ENCODE measurements at regions not wholly inside any gene's neighbourhood (a gene's known extent, or its start where the extent isn't known, plus 50 kb on each side); places are given as distances from the start of the nearest gene placed in this dataset.
"Not testable (repeated sequence)": the region's sequence is repeated elsewhere in the genome, so short reads cannot be mapped to it uniquely, and the experiment has no call there.

GRCh38 chr2:87360927-87361326 is 339.3 kb upstream of the PLGLB1 start:
- H3K27me3 ChIP-seq (ENCODE audit: control insufficient read depth, insufficient read depth, low read length); H3K36me3 ChIP-seq (ENCODE audit: control insufficient read depth, insufficient read depth, low read length); FAIRE-seq; H3K4me3 ChIP-seq (ENCODE audit: low read depth, low read length); DNase-seq (ENCODE audit: low read depth): not testable (repeated sequence)

DNA sequence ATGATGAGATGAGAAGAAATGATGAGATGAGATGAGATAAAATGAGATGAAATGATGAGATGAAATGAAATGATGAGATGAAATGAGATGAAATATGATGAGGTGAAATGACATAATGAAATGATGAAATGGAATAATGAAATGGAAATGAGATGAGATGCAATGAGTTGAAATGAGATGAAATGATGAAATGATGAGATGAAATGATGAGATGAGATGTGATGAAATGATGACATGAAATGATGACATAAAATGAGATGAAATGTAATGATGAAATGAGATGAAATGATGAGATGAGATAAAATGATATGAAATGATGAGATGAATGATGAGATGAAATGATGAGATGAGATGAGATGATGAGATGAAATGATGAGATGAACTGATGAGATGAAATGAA is 340.2 kb upstream of the PLGLB1 start:
- not testable (repeated sequence) for DNase-seq (ENCODE audit: low read depth); FAIRE-seq; H3K36me3 ChIP-seq (ENCODE audit: control insufficient read depth, insufficient read depth, low read length); H3K27me3 ChIP-seq (ENCODE audit: control insufficient read depth, insufficient read depth, low read length); H3K4me3 ChIP-seq (ENCODE audit: low read depth, low read length)

DNA sequence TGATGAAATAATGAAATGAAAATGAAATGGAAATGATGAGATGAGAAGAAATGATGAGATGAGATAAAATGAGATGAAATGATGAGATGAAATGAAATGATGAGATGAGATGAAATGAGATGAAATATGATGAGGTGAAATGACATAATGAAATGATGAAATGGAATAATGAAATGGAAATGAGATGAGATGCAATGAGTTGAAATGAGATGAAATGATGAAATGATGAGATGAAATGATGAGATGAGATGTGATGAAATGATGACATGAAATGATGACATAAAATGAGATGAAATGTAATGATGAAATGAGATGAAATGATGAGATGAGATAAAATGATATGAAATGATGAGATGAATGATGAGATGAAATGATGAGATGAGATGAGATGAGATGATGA is 342.7 kb upstream of the PLGLB1 start:
- not testable (repeated sequence) for FAIRE-seq; DNase-seq (ENCODE audit: low read depth); H3K36me3 ChIP-seq (ENCODE audit: control insufficient read depth, insufficient read depth, low read length); H3K27me3 ChIP-seq (ENCODE audit: control insufficient read depth, insufficient read depth, low read length); H3K4me3 ChIP-seq (ENCODE audit: low read depth, low read length)

- not testable (repeated sequence) for H3K4me3 ChIP-seq (ENCODE audit: low read depth, low read length); H3K36me3 ChIP-seq (ENCODE audit: control insufficient read depth, insufficient read depth, low read length); DNase-seq (ENCODE audit: low read depth); H3K27me3 ChIP-seq (ENCODE audit: control insufficient read depth, insufficient read depth, low read length); FAIRE-seq
Observed at GRCh38 chr2:87365038-87365437, 343.4 kb upstream of the PLGLB1 start.

DNA sequence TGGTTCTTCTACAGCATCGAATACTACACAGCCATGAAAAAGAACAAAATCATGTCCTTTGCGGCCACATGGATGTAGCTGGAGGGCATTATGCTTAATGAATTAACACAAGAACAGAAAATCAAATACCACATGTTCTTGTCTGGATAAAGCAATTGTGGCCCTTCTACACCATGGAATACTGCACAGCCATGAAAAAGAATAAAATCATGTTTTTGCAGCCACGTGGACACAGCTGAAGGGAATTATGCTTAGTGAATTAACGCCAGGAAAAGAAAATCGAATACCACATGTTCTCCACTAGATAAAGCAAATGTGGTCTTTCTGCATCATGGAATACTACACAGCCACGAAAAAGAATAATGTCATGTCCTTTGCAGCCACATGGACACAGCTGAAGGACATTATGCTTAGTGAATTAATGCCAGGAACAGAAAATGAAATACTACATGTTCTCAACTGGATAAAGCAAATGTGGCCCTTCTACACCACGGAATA is 361.8 kb upstream of the PLGLB2 start:
- not testable (repeated sequence) for H3K4me3 ChIP-seq (ENCODE audit: low read depth, low read length); H3K27me3 ChIP-seq (ENCODE audit: control insufficient read depth, insufficient read depth, low read length); FAIRE-seq; H3K36me3 ChIP-seq (ENCODE audit: control insufficient read depth, insufficient read depth, low read length); DNase-seq (ENCODE audit: low read depth)

- not testable (repeated sequence) for H3K4me3 ChIP-seq (ENCODE audit: low read depth, low read length); FAIRE-seq; H3K27me3 ChIP-seq (ENCODE audit: control insufficient read depth, insufficient read depth, low read length); H3K36me3 ChIP-seq (ENCODE audit: control insufficient read depth, insufficient read depth, low read length); DNase-seq (ENCODE audit: low read depth)
Observed at GRCh38 chr2:87395784-87396183, 352.1 kb upstream of the PLGLB2 start.

DNA sequence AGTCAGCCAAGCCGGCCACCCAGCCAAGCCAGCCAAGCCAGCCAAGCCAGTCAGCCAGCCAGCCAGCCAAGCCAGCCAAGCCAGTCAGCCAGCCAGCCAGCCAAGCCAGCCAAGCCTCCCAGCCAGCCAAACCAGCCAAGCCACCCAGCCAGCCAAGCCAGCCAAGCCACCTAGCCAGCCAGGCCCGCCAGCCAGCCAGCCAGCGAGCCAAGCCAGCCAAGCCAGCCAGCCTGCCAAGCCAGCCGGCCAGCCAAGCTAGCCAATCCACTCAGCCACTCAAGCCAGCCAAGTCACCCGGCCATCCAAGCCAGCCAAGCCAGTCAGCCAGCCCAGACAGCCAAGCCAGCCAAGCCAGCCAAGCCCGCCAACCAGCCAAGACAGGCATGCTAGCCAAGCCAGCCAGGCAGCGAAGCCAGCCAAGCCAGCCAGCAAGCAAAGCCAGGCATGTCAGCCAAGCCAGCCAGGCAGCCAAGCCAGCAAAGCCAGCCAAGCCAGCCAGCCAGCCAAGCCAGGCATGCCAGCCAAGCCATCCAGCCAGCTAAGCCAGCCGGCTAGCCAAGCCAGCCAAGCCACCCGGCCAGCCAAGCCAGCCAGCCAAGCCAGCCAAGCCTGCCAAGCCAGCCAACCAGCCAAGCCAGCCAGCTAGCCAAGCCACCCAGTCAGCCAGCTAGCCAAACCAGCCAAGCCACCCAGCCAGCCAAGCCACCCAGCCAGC is 351.2 kb upstream of the PLGLB2 start:
- not testable (repeated sequence) for H3K4me3 ChIP-seq (ENCODE audit: low read depth, low read length); DNase-seq (ENCODE audit: low read depth); H3K36me3 ChIP-seq (ENCODE audit: control insufficient read depth, insufficient read depth, low read length); H3K27me3 ChIP-seq (ENCODE audit: control insufficient read depth, insufficient read depth, low read length)
- FAIRE-seq = peak; percentile 79

DNA sequence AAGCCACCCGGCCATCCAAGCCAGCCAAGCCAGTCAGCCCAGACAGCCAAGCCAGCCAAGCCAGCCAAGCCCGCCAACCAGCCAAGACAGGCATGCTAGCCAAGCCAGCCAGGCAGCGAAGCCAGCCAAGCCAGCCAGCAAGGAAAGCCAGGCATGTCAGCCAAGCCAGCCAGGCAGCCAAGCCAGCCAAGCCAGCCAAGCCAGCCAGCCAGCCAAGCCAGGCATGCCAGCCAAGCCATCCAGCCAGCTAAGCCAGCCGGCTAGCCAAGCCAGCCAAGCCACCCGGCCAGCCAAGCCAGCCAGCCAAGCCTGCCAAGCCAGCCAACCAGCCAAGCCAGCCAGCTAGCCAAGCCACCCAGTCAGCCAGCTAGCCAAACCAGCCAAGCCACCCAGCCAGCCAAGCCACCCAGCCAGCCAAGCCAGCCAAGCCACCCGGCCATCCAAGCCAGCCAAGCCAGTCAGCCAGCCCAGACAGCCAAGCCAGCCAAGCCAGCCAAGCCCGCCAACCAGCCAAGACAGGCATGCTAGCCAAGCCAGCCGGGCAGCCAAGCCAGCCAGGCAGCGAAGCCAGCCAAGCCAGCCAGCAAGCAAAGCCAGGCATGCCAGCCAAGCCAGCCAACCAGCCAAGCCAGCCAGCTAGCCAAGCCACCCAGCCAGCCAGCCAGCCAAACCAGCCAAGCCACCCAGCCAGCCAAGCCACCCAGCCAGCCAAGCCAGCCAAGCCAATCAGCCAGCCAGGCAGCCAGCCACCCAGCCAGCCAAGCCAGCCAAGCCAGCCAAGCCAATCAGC is 350.4 kb upstream of the PLGLB2 start:
- not testable (repeated sequence) for H3K4me3 ChIP-seq (ENCODE audit: low read depth, low read length); FAIRE-seq; H3K36me3 ChIP-seq (ENCODE audit: control insufficient read depth, insufficient read depth, low read length); H3K27me3 ChIP-seq (ENCODE audit: control insufficient read depth, insufficient read depth, low read length); DNase-seq (ENCODE audit: low read depth)

DNA sequence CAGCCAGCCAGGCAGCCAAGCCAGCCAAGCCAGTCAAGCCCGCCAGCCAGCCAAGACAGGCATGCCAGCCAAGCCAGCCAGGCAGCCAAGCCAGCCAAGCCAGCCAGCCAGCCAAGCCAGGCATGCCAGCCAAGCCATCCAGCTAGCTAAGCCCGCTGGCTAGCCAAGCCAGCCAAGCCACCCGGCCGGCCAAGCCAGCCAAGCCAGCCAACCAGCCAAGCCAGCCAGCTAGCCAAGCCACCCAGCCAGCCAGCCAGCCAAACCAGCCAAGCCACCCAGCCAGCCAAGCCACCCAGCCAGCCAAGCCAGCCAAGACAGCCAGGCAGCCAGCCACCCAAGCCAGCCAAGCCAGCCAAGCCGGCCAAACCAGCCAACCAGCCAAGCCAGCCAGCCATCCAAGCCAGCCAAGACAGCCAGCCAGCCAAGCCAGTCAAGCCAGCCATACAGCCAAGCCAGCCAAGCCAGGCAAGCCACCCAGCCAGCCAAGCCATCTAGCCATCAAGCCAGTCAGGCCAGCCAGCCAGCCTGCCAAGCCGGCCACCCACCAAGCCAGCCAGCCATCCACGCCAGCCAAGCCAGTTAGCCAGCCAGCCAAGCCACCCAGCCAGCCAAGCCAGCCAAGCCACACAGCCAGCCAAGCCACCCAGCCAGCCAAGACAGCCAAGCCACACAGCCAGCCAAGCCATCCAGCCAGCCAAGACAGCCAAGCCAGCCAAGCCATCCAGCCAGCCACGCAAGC is 349.2 kb upstream of the PLGLB2 start:
- H3K27me3 ChIP-seq (ENCODE audit: control insufficient read depth, insufficient read depth, low read length); H3K36me3 ChIP-seq (ENCODE audit: control insufficient read depth, insufficient read depth, low read length); DNase-seq (ENCODE audit: low read depth); FAIRE-seq; H3K4me3 ChIP-seq (ENCODE audit: low read depth, low read length): not testable (repeated sequence)

DNA sequence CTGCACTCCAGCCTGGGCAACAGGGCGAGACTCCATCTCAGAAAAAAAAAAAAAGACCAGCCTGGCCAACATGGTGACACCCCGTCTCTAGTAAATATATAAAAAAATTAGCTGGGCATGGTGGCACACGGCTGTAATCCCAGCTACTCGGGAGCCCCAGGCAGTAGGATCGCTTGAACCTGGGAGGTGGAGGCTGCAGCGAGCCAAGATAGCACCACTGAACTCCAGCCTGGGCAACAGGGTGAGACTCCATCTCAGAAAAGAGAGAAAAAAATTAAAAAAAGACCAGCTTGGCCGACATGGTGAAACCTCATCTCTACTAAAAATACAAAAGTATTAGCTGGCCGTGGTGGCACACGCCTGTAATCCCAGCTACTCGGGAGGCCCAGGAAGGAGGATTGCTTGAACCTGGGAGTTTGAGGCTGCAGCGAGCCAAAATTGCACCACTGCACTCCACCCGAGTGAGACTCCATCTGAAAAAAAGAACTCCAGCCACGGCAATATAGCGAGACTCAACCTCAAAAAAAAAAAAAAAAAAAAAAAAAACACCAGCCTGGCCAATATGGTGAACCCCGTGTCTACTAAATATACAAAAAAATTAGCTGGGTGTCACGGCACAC is 346.1 kb upstream of the PLGLB2 start:
- Histone ChIP-seq H3K36me3 (ENCODE audit: control insufficient read depth, insufficient read depth, low read length) (no peaks in the 10 kb centered on the region), H3K27me3 (ENCODE audit: control insufficient read depth, insufficient read depth, low read length) (no peaks in the 10 kb centered on the region), H3K4me3 (ENCODE audit: low read depth, low read length) (no peak overlapping the region)
- no peak for TF ChIP-seq CTCF (IDR thresholded peaks at IDR 0.05; ENCODE audit: insufficient read depth, low read length, severe bottlenecking)
- FAIRE-seq (no peak), DNase-seq (ENCODE audit: low read depth) (no peak)

Data from bronchial epithelial cell (primary cell).